ENCODE measurements at regions not wholly inside any gene's neighbourhood (a gene's known extent, or its start where the extent isn't known, plus 50 kb on each side); places are given as distances from the start of the nearest gene placed in this dataset.

- TF ChIP-seq, protein P1, sequence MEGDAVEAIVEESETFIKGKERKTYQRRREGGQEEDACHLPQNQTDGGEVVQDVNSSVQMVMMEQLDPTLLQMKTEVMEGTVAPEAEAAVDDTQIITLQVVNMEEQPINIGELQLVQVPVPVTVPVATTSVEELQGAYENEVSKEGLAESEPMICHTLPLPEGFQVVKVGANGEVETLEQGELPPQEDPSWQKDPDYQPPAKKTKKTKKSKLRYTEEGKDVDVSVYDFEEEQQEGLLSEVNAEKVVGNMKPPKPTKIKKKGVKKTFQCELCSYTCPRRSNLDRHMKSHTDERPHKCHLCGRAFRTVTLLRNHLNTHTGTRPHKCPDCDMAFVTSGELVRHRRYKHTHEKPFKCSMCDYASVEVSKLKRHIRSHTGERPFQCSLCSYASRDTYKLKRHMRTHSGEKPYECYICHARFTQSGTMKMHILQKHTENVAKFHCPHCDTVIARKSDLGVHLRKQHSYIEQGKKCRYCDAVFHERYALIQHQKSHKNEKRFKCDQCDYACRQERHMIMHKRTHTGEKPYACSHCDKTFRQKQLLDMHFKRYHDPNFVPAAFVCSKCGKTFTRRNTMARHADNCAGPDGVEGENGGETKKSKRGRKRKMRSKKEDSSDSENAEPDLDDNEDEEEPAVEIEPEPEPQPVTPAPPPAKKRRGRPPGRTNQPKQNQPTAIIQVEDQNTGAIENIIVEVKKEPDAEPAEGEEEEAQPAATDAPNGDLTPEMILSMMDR (IDR thresholded peaks at IDR 0.05), result no peak
- no peak for TF ChIP-seq POLR2A (IDR thresholded peaks at IDR 0.05)
Observed at GRCh38 chr1:5093042-5093441, 438.6 kb downstream of the AJAP1 start.
